ENCODE measurements at regions not wholly inside any gene's neighbourhood (a gene's known extent, or its start where the extent isn't known, plus 50 kb on each side); places are given as distances from the start of the nearest gene placed in this dataset.

GRCh38 chr9:88233091-88233490 lies 94.8 kb upstream of the SPATA31C2 start:
- DNase-seq (ENCODE audit: extremely low read depth in 1 of 2, low read depth in 1 of 2): no peak

DNA sequence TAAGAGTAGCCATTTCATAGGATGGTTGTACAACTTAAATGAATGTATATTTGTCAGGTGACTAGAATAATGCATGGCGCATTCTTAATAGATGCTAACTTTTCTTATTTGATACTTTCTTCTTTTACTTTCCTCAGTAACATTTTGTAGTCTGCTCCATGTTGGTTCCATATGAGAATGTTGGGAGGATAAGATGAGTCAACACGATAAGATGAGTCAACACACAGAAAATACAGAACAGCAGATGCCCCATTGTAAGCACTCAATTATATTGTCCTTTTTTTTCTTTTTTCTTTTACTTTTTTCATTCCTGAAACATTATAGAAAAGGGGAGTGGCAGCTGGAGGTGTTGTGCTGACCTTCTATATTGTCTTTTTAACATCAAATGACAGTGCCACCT lies 92.3 kb upstream of the SPATA31C2 start:
- no peak for DNase-seq (ENCODE audit: extremely low read depth in 1 of 2, low read depth in 1 of 2)

DNA sequence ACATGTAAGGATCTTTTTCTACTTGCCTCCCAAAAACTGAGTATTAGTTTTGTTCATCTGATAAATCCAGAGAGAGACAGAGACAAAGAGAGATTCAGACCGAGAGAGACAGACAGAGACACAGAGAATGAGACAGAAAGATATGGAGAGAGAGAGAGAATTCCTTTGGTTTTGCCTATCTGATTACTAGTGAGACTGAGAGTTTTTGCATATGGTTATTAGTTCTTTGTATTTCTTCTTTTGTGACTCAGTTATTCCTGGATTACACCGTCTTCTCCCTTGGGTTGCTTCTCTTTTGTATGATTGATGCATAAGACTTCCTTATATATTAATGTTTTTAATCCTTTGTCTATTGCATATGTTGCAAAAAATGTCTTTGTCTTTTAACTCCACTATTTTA lies 91.2 kb upstream of the SPATA31C2 start:
- DNase-seq (ENCODE audit: extremely low read depth in 1 of 2, low read depth in 1 of 2): no peak

GRCh38 chr9:88224938-88225337 lies 86.7 kb upstream of the SPATA31C2 start:
- DNase-seq (ENCODE audit: extremely low read depth in 1 of 2, low read depth in 1 of 2): no peak

GRCh38 chr9:88221105-88221504 lies 82.8 kb upstream of the SPATA31C2 start:
- DNase-seq (ENCODE audit: extremely low read depth in 1 of 2, low read depth in 1 of 2): no peak

DNA sequence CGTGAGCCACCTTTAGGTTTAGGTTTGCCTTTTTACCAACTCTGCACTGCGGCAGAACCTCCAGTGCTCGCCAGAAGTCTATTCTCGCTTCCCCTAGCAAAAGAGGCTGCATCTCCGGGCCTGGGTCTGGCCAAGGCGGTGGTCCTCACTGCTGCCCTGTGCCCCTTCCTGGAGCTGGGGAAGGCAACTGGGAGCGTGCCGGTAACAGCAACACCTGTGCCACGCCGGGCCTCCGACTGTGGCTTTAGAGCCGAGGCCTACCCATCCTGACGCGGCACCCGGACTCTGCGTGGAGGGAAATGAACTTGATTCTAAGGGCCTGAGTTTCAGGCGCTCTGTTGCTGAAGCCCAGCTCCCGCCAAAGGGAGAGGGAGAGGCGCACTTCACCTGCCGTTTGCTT lies 82.4 kb upstream of the SPATA31C2 start:
- no peak for DNase-seq (ENCODE audit: extremely low read depth in 1 of 2, low read depth in 1 of 2)

DNA sequence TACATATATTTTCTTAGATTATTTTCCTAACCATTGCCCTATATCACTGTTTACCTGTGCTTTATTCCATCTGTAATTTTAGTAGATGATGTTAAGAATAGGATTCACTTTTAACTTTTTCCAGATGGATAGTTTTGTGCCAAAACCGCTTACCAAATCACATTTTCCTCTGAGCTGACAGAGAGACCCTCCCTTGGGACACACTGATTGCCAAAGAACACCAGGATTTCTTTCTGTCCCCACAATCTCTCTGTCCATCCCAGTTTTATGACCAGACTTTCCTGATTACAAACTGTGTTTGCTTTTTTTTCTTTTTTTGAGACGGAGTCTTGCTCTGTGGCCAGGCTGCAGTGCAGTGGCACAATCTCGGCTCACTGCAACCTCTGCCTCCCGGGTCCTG lies 81.3 kb upstream of the SPATA31C2 start:
- no peak for DNase-seq (ENCODE audit: extremely low read depth in 1 of 2, low read depth in 1 of 2)

- DNase-seq (ENCODE audit: extremely low read depth in 1 of 2, low read depth in 1 of 2): no peak
Measured at GRCh38 chr9:88218726-88219125, 80.5 kb upstream of the SPATA31C2 start.

- no peak for DNase-seq (ENCODE audit: extremely low read depth in 1 of 2, low read depth in 1 of 2)
Measured at GRCh38 chr9:88216126-88216995, 78.1 kb upstream of the SPATA31C2 start.

DNA sequence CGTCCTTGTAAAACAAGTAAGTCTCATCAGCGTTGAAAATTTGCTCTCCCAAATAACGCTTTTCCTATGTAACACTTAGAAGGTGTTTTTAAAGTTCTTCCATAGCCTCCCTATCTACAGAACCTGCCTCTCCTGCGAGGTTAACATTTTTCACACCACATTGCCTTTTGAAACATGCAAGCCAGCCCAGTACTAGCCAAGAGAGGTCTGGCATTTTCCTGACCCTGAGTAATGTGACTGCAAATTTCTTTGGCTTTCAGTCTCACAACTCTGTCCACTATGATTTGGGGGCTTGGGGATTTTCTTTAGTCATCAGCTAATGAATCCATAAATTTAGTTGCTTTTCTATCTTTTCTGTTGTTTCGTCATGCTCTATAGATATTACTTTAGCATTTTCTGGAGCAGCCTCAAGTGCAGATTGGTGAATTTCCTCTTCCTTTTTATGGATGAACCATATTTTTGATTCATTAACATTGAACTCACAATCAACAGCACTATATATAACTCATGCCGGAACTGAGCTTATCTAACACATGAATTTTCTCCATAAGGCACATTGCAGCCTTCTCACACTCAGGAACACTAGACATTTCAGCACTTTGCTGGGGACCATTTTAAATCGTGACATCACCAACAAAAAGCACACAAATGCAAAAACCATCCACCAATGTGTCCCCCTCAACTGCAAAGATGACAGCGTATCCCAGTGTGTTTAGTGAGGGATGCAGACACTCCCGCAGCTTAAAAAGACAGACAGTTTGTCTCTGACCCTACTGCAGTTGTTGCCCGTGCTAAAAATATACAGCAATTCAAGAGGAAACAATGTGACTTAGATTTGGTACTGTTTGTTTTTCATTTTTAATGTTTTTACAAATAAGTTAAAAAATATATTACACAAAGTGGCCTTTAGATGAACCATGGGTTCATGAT lies 77.2 kb upstream of the SPATA31C2 start:
- no peak for DNase-seq (ENCODE audit: extremely low read depth in 1 of 2, low read depth in 1 of 2)

DNA sequence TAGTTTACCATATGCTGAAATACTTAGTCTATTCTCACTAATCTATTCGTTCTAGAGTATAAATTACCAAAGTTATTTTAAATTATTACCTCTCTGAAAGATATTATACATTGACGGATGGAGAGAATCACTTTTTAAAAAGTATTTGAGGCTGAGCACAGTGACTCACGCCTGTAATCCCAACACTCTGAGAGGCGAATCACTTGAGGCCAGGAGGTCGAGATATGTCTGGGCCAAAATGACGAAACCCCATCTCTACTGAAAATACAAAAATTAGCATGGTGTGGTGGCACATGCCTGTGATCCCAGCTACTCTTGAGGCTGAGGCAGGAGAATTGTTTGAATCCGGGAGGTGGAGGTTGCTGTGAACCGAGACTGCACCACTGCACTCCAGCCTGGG lies 64.0 kb upstream of the SPATA31C2 start:
- DNase-seq (ENCODE audit: extremely low read depth in 1 of 2, low read depth in 1 of 2): no peak

DNA sequence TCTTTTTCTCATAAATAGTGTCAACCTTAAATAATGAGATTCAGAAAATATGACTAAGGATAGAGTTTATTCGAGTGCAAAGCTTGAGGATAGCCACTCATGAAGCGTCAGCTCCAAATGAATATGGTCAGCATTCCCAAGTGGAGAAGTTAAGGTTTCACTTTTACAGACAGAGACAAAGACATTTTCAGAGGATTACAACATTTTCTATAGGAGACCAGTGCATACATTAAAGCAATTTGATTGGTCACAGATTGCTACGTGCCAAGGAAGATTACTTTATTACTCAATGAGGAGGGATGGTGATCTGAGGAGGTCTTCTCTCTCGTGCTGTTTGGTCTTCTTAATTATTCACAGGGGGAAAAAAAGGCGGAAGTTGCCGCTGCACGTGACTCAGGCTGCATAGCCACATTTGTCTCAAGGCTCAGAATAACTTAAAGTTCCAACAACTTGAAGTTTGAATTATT lies 60.1 kb upstream of the SPATA31C2 start:
- DNase-seq (ENCODE audit: extremely low read depth in 1 of 2, low read depth in 1 of 2): no peak

DNA sequence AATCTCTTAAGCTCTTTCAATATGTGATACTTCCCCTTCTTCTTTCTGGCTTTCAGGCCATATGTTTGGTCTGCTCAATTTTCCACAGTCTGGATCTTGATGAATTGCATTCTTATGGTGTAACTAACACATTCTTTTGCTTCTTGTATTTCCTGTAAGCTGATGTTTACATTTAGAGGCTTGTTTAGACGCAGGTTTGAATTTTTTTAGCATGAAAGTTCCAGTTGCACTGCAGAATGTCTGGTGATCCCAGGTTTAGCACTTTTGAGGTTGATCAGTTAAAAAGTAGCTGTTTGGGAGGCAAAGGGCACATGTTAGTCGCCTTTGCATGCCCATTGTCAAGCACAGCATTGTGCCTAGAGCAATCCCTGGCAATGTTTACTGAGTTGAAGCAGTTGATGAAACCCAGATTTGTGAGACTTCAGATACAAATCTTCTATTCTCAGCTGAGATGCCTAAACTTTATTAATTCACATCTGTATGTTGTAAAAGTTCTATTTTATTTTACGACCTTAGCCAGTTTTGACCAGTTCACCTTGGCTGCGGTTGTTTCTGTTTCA lies 59.6 kb upstream of the SPATA31C2 start:
- DNase-seq (ENCODE audit: extremely low read depth in 1 of 2, low read depth in 1 of 2): no peak

DNA sequence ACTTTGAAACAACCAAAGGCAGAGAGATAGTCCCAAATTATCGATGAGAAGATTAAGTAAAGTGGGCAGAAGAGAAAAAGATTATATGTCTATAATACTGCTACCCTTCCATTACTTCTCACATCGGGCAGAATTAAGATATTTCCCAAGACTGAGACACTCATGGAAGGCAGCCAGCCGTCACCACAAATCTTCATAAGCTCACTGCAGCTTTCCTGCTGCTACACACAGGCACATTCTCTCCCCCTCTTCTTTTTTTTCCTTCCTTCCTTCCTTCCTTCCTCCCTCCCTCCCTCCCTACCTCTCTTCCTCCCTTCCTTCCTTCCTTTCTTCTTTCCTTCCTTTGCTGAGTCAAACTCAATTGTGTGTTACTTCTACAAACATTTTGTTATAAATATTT lies 58.7 kb upstream of the SPATA31C2 start:
- DNase-seq (ENCODE audit: extremely low read depth in 1 of 2, low read depth in 1 of 2): no peak

DNA sequence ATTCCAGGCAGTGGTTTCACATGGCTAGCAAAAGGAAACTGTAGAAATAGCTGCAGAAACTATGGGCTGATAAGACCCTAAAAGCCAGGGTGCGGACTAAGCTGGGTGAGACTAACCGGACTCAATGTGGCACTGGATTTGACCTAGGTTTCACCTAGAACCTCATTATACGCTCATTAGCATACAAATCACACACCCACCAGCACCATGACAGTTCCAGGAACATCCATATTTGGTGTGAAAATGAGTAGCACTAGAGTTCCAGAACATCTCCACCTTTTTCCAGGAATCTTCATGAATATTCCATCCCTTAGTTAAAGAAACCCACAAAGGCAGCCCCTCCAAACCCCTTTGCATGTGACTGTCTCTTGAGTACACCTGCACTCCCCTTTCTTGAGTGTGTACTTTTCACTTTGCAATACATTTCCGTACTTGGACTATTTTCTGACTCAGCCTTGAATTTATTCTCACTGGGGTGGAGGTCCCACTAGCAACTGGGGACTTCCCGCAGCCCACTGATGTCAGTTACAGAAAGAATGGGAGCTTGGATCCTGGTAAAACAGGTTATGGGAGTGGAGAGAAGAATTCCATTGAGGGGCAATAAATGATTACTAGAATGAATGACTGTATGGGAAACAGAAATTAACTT lies 58.0 kb upstream of the SPATA31C2 start:
- DNase-seq (ENCODE audit: extremely low read depth in 1 of 2, low read depth in 1 of 2): no peak

DNA sequence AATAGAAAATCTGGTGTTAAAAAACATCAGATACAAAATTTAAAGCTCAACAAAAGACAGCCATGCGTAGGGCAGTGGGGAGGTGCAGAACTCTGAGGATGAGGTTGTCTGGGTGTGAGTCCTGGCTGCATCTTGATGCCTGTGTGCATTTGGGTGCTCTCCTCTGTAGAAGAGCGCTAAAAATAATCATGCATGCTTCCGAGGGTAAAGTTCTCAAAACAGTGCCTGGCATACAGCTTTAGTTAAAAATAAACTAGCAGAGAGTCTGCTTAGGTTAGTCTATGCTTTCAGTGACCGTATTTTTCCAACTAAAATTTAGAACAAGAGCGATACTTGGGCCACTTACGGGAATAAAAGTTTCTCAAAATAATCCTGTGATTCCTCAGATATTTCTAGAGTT lies 55.5 kb upstream of the SPATA31C2 start:
- DNase-seq (ENCODE audit: extremely low read depth in 1 of 2, low read depth in 1 of 2): no peak

- DNase-seq (ENCODE audit: extremely low read depth in 1 of 2, low read depth in 1 of 2): no peak
Measured at GRCh38 chr9:88191456-88191855, 53.2 kb upstream of the SPATA31C2 start.

GRCh38 chr9:88189371-88189770 lies 51.1 kb upstream of the SPATA31C2 start:
- no peak for DNase-seq (ENCODE audit: extremely low read depth in 1 of 2, low read depth in 1 of 2)

Measured in activated CD8-positive, alpha-beta memory T cell treated with anti-CD3 and anti-CD28 coated beads for 1 hour (primary cell).